Effector memory CD8-positive, alpha-beta T cell (primary cell): ENCODE measurements at regions not wholly inside any gene's neighbourhood (a gene's known extent, or its start where the extent isn't known, plus 50 kb on each side); places are given as distances from the start of the nearest gene placed in this dataset.
A peak's percentile ranks its signal among the peaks of the same experiment; 100 is the strongest.

Source experiments
- ATAC-seq: fragments of 150-1000 bp; cut with Tn5 transposase; replicated peaks from 2 replicates; pipeline ENCODE4 v1.10.0; 2021; ENCODE audit warnings: mild to moderate bottlenecking, moderate library complexity
- DNase-seq, 3 experiments: peaks; one replicate each; pipeline ENCODE4 v3.0.0; 2021
- H3K27ac Mint-ChIP-seq, 2 donors: one replicate each; pipeline ENCODE4 v1.8.0; 2022; ENCODE audit warnings: mild to moderate bottlenecking in 2 of 2, mixed read lengths in 2 of 2, moderate library complexity in 2 of 2
- H3K27me3 Mint-ChIP-seq, 2 donors: one replicate each; pipeline ENCODE4 v1.8.0; 2022; ENCODE audit warnings: mixed read lengths in 2 of 2
- H3K36me3 Mint-ChIP-seq: one replicate; pipeline ENCODE4 v1.8.0; 2022; ENCODE audit warnings: mild to moderate bottlenecking, moderate library complexity, mixed read lengths; ENCODE audit not compliant: insufficient read depth
- H3K4me1 Mint-ChIP-seq, 2 donors: one replicate each; pipeline ENCODE4 v1.8.0; 2022; ENCODE audit warnings: low read depth in 2 of 2, mixed read lengths in 2 of 2
- H3K4me3 Mint-ChIP-seq, 2 donors: one replicate each; pipeline ENCODE4 v1.8.0; 2022; ENCODE audit warnings: mild to moderate bottlenecking in 2 of 2, mixed read lengths in 2 of 2, moderate library complexity in 2 of 2
- H3K9me3 Mint-ChIP-seq, 2 donors: one replicate each; pipeline ENCODE4 v1.8.0; 2022; ENCODE audit warnings: mixed read lengths in 2 of 2

DNA sequence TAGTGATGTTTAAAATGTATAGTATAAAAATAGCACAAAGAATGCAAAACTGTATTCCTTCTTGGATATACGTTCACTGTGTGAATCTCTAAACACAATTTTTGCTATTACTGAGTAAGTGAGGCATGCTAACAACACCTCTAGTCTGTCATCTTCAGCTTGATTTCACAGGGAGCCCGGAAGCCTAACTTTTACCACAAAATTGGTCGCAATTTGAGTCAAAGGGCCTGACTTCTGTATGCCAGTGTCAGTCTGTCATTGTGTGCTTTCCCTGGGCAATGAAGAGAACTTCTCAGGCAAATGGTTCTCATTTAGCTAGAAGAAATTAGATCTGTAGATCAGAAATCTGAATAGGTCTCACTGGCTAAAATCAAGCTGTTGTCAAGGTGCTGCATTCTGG, 1059.5 kb downstream of the FAM181B start:
- Mint-ChIP-seq H3K27ac (no peak overlapping the region), H3K4me3 (no peak overlapping the region), H3K27me3 (no peaks in the 10 kb centered on the region), H3K36me3 (peaks cover 3% of the 10 kb centered on the region), H3K4me1 (no peaks in the 10 kb centered on the region), H3K9me3 (no peaks in the 10 kb centered on the region)
- ATAC-seq = no peak
- no peak for DNase-seq

DNA sequence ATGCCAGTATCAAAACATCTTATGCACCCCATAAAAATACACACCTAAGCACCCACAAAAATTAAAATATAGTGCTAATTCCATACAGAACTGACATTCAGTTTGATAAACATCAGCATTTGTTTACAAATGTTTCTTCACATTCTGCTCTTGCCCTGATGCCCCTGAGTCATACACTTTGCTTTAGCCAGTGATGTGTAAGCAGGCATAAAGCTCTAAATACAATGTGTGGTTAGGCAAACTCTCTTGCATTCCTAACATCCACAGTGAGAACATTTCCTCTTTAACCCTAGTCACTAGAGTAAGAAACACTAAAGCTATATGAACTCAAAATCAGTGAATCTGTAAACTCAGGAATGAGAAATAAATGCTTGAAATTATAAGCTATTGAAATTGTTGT, 1060.7 kb downstream of the FAM181B start:
- DNase-seq = no peak

DNA sequence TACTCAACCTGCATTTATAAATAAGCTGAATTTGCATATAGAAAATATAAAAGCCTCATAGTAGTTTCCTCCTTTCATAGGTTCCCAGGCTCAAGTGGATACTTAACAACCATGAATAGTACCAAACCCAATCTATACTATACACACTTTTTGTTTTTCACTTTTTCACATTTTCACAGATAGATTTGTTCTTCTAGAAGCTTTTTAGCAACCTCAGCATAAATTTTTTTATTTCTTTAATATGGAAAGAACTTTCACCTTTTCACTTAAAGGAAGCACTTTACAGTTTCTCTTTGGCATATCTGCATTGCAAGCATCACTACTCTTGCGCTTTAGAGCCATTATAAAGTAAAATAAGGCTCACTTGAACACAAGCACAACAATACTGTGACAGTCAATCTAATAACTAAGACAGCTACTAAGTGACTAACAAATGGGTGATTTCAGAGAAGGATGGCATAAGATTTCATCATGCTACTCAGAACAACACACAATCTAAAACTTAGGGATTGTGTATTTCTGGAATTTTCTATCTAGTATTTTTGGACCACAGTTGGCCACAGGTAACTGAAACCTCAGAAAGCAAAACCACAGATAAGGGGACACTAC, 1063.6 kb downstream of the FAM181B start:
- Mint-ChIP-seq H3K9me3 (no peaks in the 10 kb centered on the region), H3K27me3 (no peaks in the 10 kb centered on the region), H3K4me3 (no peak overlapping the region), H3K4me1 (no peaks in the 10 kb centered on the region), H3K36me3 (peaks cover 3% of the 10 kb centered on the region), H3K27ac (no peak overlapping the region)
- DNase-seq (no peak), ATAC-seq (no peak)

More for the DNA sequence above, 1060.7 kb downstream of the FAM181B start:
- Mint-ChIP-seq H3K27me3 (no peaks in the 10 kb centered on the region), H3K36me3 (peaks cover 3% of the 10 kb centered on the region), H3K4me3 (no peak overlapping the region), H3K27ac (no peak overlapping the region), H3K4me1 (no peaks in the 10 kb centered on the region), H3K9me3 (no peaks in the 10 kb centered on the region)
- no peak for ATAC-seq

DNA sequence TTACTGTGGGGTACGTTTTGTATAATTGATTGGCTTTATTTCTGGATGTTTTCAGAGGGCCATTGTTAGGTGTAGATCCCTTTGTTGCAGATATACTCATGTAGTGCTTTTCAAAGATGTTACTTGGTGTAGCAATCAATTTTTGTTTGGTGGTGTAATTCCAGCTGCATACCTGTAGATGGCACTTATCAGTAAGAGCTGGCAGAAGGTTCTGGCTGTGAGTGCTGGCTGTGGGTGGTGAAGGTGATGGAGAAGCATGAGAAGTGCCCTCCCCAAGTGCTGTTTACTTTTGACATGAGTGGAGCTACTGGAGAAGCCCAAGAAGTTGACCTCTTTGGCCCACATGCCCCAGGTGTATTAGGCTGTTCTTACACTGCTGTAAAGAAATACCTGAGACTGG, 1074.9 kb downstream of the FAM181B start:
- H3K4me1 Mint-ChIP-seq = no peaks in the 10 kb centered on the region
- H3K9me3 Mint-ChIP-seq = no peaks in the 10 kb centered on the region
- no peak overlapping the region for H3K27ac Mint-ChIP-seq
- H3K36me3 Mint-ChIP-seq = no peaks in the 10 kb centered on the region
- no peak for ATAC-seq
- H3K27me3 Mint-ChIP-seq = peaks cover 0 to 21% of the 10 kb centered on the region in 2 donors
- no peak overlapping the region for H3K4me3 Mint-ChIP-seq
- DNase-seq = no peak

GRCh38 chr11:81655351-81655750, 1078.3 kb downstream of the FAM181B start:
- H3K27me3 Mint-ChIP-seq = peaks cover 0 to 9% of the 10 kb centered on the region in 2 donors
- ATAC-seq (no peak), DNase-seq (no peak)
- no peak overlapping the region for H3K4me3 Mint-ChIP-seq
- H3K27ac Mint-ChIP-seq = no peak overlapping the region
- H3K36me3 Mint-ChIP-seq = no peaks in the 10 kb centered on the region
- no peaks in the 10 kb centered on the region for H3K9me3 Mint-ChIP-seq
- no peaks in the 10 kb centered on the region for H3K4me1 Mint-ChIP-seq

DNA sequence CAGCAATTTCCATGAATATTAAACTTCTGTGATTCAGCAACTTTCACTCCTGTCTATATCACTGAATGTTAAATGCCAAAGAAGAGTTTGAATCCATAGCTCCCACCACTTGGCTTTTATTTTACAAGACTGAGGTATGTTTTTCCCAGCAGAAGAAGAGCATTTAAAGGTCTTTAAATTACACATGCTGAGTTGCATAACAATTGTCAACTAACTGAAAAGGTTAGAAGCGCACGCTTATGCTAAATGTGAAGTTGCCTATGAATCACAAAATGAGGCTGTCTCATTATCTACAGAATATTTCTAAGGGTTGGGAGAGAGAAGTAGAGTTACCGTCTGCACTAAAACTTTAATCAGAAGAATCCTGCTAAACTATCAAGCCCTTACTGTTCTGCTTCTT, 1086.3 kb downstream of the FAM181B start:
- no peaks in the 10 kb centered on the region for H3K9me3 Mint-ChIP-seq
- H3K27me3 Mint-ChIP-seq = no peaks in the 10 kb centered on the region
- ATAC-seq (no peak), DNase-seq (no peak)
- peaks cover 0 to 1% of the 10 kb centered on the region in 2 donors for H3K4me1 Mint-ChIP-seq
- no peaks in the 10 kb centered on the region for H3K36me3 Mint-ChIP-seq
- H3K4me3 Mint-ChIP-seq = no peak overlapping the region
- H3K27ac Mint-ChIP-seq = no peak overlapping the region

DNA sequence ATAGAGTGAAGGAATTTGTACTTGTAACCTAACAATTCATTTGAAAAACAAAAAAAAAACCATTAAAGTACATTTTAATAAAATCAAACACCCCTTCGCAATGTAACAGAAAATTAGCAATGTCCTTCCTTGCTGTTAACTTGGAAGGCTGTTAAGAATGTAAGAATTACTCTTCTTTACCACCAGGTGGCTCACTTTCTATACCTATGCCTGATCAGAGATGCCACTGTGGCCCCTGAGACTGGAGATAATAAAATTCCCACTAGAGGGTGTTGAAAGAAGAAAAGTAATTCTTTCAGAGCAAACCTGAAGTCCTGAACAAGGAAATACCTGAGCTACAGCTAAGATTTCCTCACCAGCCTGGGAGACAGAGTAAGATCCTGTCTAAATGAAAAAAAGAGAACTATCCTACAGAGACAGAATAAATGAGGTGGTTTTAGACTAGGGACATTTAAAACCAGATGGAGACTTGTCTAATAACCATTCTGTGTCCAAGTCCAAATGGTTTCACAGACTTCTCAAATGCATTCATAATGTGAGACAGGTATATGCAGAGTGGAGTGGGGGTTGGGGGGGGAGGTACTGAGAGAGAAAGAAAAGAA, 1089.3 kb downstream of the FAM181B start:
- DNase-seq = no peak
- H3K4me3 Mint-ChIP-seq = no peak overlapping the region
- H3K9me3 Mint-ChIP-seq = no peaks in the 10 kb centered on the region
- peak; percentile 51 for ATAC-seq
- no peak overlapping the region for H3K27ac Mint-ChIP-seq
- peaks cover 0 to 1% of the 10 kb centered on the region in 2 donors for H3K4me1 Mint-ChIP-seq
- no peaks in the 10 kb centered on the region for H3K27me3 Mint-ChIP-seq
- no peaks in the 10 kb centered on the region for H3K36me3 Mint-ChIP-seq

GRCh38 chr11:81634483-81634882, 1099.2 kb downstream of the FAM181B start:
- no peaks in the 10 kb centered on the region for H3K4me1 Mint-ChIP-seq
- H3K27ac Mint-ChIP-seq = no peak overlapping the region
- DNase-seq = no peak
- no peaks in the 10 kb centered on the region for H3K36me3 Mint-ChIP-seq
- ATAC-seq = no peak
- no peak overlapping the region for H3K4me3 Mint-ChIP-seq
- no peaks in the 10 kb centered on the region for H3K9me3 Mint-ChIP-seq
- H3K27me3 Mint-ChIP-seq = peaks cover 0 to 5% of the 10 kb centered on the region in 2 donors

DNA sequence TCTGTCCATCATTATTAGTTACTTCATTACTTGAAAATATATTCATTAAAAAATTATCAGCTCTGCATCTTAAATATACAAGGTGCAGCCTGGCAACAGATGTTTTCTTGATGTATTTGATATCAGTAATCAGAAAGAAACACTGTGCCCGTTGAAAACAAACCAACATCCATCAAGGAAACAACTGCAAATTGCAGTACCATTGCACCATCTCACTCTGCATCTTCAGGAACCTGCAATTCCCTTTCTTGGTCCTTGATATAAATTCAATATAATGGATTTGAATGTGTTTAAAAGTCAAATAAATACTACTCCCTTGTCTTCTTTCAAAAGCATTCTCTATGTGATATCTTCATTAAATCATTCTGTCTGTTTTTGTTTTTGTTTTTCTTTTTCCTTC, 1131.2 kb downstream of the FAM181B start:
- ATAC-seq = no peak
- no peak for DNase-seq
- Mint-ChIP-seq H3K4me1 (no peaks in the 10 kb centered on the region), H3K27ac (no peak overlapping the region), H3K27me3 (no peaks in the 10 kb centered on the region), H3K36me3 (no peaks in the 10 kb centered on the region), H3K4me3 (no peak overlapping the region), H3K9me3 (no peaks in the 10 kb centered on the region)

DNA sequence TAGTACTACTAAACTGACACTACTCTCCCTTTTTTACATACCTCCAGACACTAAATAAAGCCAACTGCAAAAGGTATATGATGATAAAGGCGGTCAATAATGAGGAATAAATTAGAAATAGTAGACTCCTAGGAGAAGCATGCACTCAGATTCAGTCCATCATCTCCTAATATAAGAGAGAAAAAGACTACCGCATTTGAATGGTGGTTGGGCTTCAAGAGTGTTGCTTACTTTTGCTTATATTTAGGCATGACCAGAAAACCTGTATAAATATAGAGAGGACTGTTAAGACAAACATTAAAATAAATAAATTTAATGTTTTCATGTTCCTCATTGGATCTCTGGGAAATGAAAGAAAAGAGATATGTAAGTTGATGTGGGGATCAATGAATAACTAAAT, 1137.0 kb downstream of the FAM181B start:
- no peaks in the 10 kb centered on the region for H3K36me3 Mint-ChIP-seq
- ATAC-seq (no peak), DNase-seq (no peak)
- H3K27me3 Mint-ChIP-seq = no peaks in the 10 kb centered on the region
- no peak overlapping the region for H3K27ac Mint-ChIP-seq
- H3K9me3 Mint-ChIP-seq = no peaks in the 10 kb centered on the region
- no peaks in the 10 kb centered on the region for H3K4me1 Mint-ChIP-seq
- no peak overlapping the region for H3K4me3 Mint-ChIP-seq

- H3K27me3 Mint-ChIP-seq = no peaks in the 10 kb centered on the region
- no peaks in the 10 kb centered on the region for H3K9me3 Mint-ChIP-seq
- no peak overlapping the region for H3K4me3 Mint-ChIP-seq
- H3K27ac Mint-ChIP-seq = no peak overlapping the region
- no peak for DNase-seq
- no peaks in the 10 kb centered on the region for H3K36me3 Mint-ChIP-seq
- no peaks in the 10 kb centered on the region for H3K4me1 Mint-ChIP-seq
- no peak for ATAC-seq
Observed at GRCh38 chr11:81585390-81585933, 1148.2 kb downstream of the FAM181B start.

DNA sequence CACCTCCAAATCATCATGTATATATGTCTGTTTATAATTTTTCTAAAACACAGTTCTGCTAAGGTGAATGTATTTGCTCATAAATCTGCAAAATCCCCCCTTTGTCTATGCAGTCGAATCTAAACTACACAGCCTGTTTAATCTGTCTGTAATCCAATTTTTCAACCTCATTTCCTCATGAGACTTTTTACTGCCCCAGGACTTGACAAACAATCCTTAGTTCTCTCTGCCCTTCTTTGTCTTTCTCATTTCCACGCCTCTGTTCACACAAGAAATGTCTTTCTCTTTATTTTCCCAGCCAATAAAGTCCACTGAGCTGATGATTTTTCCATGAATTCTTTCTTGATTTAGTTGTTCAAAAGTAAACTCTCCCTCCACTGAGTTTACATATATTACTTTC, 1154.3 kb downstream of the FAM181B start:
- Mint-ChIP-seq H3K36me3 (peaks cover under 1% of the 10 kb centered on the region), H3K27me3 (no peaks in the 10 kb centered on the region), H3K4me3 (no peak overlapping the region), H3K9me3 (no peaks in the 10 kb centered on the region), H3K27ac (no peak overlapping the region), H3K4me1 (no peaks in the 10 kb centered on the region)
- DNase-seq = no peak
- ATAC-seq = no peak

DNA sequence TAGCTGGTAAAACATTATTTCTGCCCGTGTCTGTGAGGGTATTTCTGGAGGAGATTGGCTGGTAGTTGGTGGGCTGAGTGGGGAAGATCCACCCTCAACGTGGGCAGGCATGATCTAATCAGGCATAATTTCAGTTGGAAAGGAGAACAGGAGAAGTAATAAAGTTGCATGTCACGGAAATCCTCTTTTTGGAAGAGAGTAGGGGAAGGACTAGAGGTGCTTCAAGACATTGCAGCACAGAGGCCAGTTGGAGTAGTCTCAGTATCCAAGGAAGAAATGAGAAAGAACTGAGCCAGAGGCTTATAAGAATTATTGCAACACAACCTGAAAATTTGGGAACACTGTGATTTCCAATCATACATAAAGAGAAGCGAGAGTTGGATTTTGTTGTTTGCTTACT, 1155.1 kb downstream of the FAM181B start:
- H3K4me1 Mint-ChIP-seq = no peaks in the 10 kb centered on the region
- H3K4me3 Mint-ChIP-seq = no peak overlapping the region
- no peak overlapping the region for H3K27ac Mint-ChIP-seq
- ATAC-seq (no peak), DNase-seq (no peak)
- H3K9me3 Mint-ChIP-seq = no peaks in the 10 kb centered on the region
- H3K27me3 Mint-ChIP-seq = no peaks in the 10 kb centered on the region
- peaks cover 3% of the 10 kb centered on the region for H3K36me3 Mint-ChIP-seq

- ATAC-seq (no peak), DNase-seq (no peak)
- peaks cover 3% of the 10 kb centered on the region for H3K36me3 Mint-ChIP-seq
- H3K9me3 Mint-ChIP-seq = no peaks in the 10 kb centered on the region
- H3K4me1 Mint-ChIP-seq = no peaks in the 10 kb centered on the region
- no peaks in the 10 kb centered on the region for H3K27me3 Mint-ChIP-seq
- H3K4me3 Mint-ChIP-seq = no peak overlapping the region
- H3K27ac Mint-ChIP-seq = no peak overlapping the region
Observed at GRCh38 chr11:81574301-81574700, 1159.4 kb downstream of the FAM181B start.
